22Rv1 (cell line): ENCODE measurements at regions not wholly inside any gene's neighbourhood (a gene's known extent, or its start where the extent isn't known, plus 50 kb on each side); places are given as distances from the start of the nearest gene placed in this dataset.

Experiments used
- ZFX ChIP-seq: fragments of 450-650 bp; IDR thresholded peaks from 2 replicates; pipeline ENCODE4 v1.6.1; 2017; ENCODE audit warnings: antibody characterized with exemption, borderline replicate concordance
- TF ChIP-seq, protein P1 (sequence below): fragments of 450-650 bp; IDR thresholded peaks from 2 replicates; pipeline ENCODE4 v1.5.1; 2017; ENCODE audit warnings: mild to moderate bottlenecking

- TF ChIP-seq, protein P1, sequence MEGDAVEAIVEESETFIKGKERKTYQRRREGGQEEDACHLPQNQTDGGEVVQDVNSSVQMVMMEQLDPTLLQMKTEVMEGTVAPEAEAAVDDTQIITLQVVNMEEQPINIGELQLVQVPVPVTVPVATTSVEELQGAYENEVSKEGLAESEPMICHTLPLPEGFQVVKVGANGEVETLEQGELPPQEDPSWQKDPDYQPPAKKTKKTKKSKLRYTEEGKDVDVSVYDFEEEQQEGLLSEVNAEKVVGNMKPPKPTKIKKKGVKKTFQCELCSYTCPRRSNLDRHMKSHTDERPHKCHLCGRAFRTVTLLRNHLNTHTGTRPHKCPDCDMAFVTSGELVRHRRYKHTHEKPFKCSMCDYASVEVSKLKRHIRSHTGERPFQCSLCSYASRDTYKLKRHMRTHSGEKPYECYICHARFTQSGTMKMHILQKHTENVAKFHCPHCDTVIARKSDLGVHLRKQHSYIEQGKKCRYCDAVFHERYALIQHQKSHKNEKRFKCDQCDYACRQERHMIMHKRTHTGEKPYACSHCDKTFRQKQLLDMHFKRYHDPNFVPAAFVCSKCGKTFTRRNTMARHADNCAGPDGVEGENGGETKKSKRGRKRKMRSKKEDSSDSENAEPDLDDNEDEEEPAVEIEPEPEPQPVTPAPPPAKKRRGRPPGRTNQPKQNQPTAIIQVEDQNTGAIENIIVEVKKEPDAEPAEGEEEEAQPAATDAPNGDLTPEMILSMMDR, result no peak
- no peak for TF ChIP-seq ZFX
These were observed 315.5 kb downstream of the BCOR start for GRCh38 chrX:39782276-39782675.
